A673 (cell line): ENCODE measurements at regions not wholly inside any gene's neighbourhood (a gene's known extent, or its start where the extent isn't known, plus 50 kb on each side); places are given as distances from the start of the nearest gene placed in this dataset.

Experiments
- BruUV-seq: library from RNA; stranded (reverse); fragments of 400-500 nt; replicated peaks from 2 replicates; lab custom pipeline; 2021; lab: Mats Ljungman, UMichigan
- CTCF ChIA-PET: fragments of 300-600 bp; sonication (Branson Sonifier 250); formaldehyde crosslinking; loops from one replicate; lab custom pipeline; 2022; ENCODE audit warnings: antibody characterized with exemption; lab: Charles Lee
- POLR2A ChIA-PET: fragments of 300-600 bp; sonication (Branson Sonifier 250); formaldehyde crosslinking; loops from one replicate; lab custom pipeline; 2022; ENCODE audit warnings: antibody characterized with exemption; ENCODE audit not compliant: low non-redundant PET; lab: Charles Lee
- DNase-seq: peaks from one replicate; pipeline ENCODE4 v3.0.0-alpha.2; 2015; ENCODE audit warnings: low spot score
- H3K27ac ChIP-seq: fragments of 200-600 bp; sonication (generic); 2 replicates; pipeline ENCODE4 v1.5.1; 2016; ENCODE audit warnings: mixed run types, low read depth, mild to moderate bottlenecking, mixed read lengths, antibody characterized with exemption, low read length; ENCODE audit not compliant: poor library complexity, severe bottlenecking
- H3K27me3 ChIP-seq: fragments of 200-600 bp; sonication (generic); replicated peaks from 2 replicates; pipeline ENCODE4 v1.6.1; 2017; ENCODE audit warnings: mixed run types, low read depth, mild to moderate bottlenecking, mixed read lengths, antibody characterized with exemption, low read length; ENCODE audit not compliant: insufficient read depth, poor library complexity
- H3K36me3 ChIP-seq: fragments of 200-600 bp; sonication (generic); 2 replicates; pipeline ENCODE4 v1.6.1; 2016; ENCODE audit warnings: mixed run types, mild to moderate bottlenecking, mixed read lengths, antibody characterized with exemption, low read length; ENCODE audit not compliant: insufficient read depth, poor library complexity, severe bottlenecking
- H3K4me1 ChIP-seq: fragments of 200-600 bp; sonication (generic); 2 replicates; pipeline ENCODE4 v1.6.1; 2017; ENCODE audit warnings: mixed run types, mild to moderate bottlenecking, mixed read lengths, antibody characterized with exemption, low read length; ENCODE audit not compliant: insufficient read depth, poor library complexity, severe bottlenecking
- H3K4me3 ChIP-seq: fragments of 200-600 bp; sonication (generic); 2 replicates; pipeline ENCODE4 v1.5.1; 2016; ENCODE audit warnings: low read depth, mixed run types, mild to moderate bottlenecking, mixed read lengths, low read length; ENCODE audit not compliant: poor library complexity, severe bottlenecking
- H3K9me3 ChIP-seq: fragments of 200-600 bp; sonication (generic); 2 replicates; pipeline ENCODE4 v1.6.1; 2016; ENCODE audit warnings: mixed run types, low read depth, mild to moderate bottlenecking, mixed read lengths, antibody characterized with exemption, low read length; ENCODE audit not compliant: poor library complexity, severe bottlenecking
- EZH2 ChIP-seq: fragments of 200-600 bp; sonication (generic); IDR thresholded peaks from 2 replicates; pipeline ENCODE4 v1.6.1; 2017; ENCODE audit warnings: borderline replicate concordance, low read depth, mild to moderate bottlenecking, mixed read lengths, antibody characterized with exemption, low read length; ENCODE audit not compliant: poor library complexity, severe bottlenecking
- intact Hi-C: fragments of 100-400 bp; cut with micrococcal nuclease; formaldehyde crosslinking; loops from one replicate; pipeline ENCODE4 v1.10.0; 2022; ENCODE audit not compliant: unreplicated experiment
- TF ChIP-seq, protein P1 (sequence below): fragments of 300-800, 200-600 bp; sonication (generic); conservative IDR thresholded peaks from 2 replicates; pipeline ENCODE4 v1.5.1; 2017; ENCODE audit warnings: low read depth, mild to moderate bottlenecking, antibody characterized with exemption, low read length, moderate library complexity, mixed read lengths

DNA sequence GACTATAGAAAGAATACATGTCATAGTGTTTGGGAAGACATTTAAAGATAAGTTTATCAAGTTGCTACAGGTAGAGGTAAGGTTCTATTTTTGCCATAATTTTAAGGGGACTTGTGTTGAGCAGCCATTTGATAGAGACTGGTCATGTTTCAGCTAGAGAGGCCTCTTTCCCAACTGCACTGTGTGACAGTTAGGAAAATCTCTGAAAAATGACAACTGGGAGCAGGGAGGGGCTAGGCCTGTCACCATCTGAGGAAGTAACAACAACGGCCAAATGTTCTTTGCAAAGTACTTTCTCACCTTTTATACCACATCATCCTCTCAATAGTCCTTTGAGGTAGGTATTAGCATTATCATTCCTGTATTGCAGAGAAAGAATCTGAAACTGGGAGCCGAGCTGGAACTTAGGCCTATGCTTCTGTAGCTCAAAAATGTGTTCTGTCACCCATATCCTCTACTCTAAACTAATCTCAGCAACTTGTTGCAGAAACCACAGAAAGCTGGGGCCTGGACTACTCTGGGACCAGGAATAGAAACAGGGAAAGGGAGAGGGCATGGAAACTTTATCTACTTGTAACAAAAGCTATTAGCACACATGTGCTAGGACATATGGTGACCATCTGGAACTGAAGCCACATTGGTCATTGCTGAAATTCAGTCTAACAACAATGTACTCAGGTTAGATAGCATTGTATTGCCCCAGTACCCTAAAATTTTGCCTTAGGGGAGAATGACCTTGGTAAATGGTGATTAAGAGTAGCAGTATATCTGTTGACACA is 198.9 kb downstream of the MID1IP1 start:
- no TSS peak for BruUV-seq
- ChIA-PET CTCF (no interaction called here), POLR2A (no interaction called here)
- Histone ChIP-seq H3K9me3 (no peaks in the 10 kb centered on the region), H3K27me3 (no peaks in the 10 kb centered on the region), H3K4me3 (no peak overlapping the region), H3K27ac (no peak overlapping the region), H3K36me3 (no peaks in the 10 kb centered on the region), H3K4me1 (no peaks in the 10 kb centered on the region)
- DNase-seq, result no peak
- intact Hi-C loops, result no loop called here
- TF ChIP-seq, protein P1, sequence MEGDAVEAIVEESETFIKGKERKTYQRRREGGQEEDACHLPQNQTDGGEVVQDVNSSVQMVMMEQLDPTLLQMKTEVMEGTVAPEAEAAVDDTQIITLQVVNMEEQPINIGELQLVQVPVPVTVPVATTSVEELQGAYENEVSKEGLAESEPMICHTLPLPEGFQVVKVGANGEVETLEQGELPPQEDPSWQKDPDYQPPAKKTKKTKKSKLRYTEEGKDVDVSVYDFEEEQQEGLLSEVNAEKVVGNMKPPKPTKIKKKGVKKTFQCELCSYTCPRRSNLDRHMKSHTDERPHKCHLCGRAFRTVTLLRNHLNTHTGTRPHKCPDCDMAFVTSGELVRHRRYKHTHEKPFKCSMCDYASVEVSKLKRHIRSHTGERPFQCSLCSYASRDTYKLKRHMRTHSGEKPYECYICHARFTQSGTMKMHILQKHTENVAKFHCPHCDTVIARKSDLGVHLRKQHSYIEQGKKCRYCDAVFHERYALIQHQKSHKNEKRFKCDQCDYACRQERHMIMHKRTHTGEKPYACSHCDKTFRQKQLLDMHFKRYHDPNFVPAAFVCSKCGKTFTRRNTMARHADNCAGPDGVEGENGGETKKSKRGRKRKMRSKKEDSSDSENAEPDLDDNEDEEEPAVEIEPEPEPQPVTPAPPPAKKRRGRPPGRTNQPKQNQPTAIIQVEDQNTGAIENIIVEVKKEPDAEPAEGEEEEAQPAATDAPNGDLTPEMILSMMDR, result no peak
- no peak for TF ChIP-seq EZH2

DNA sequence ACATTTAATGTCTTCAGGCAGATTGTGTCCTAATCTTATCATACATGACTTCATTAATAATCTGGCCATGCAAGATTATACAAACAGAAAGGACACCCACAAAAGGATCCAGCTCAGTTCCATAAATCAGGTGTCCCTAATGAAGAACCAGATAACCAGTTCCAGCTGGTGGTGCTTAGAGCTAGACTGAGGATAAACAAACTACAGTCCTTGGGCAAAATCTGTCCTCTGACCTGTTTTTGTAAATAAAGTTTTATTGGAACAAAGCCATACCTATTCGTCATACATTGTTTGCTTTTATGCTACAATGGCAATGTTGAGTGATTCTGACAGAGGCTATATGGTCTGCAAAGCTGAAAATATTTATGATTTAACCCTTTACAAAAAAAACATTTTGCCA is 199.5 kb downstream of the MID1IP1 start:
- Histone ChIP-seq H3K9me3 (no peaks in the 10 kb centered on the region), H3K4me1 (no peaks in the 10 kb centered on the region), H3K27ac (no peak overlapping the region), H3K4me3 (no peak overlapping the region), H3K36me3 (no peaks in the 10 kb centered on the region), H3K27me3 (no peaks in the 10 kb centered on the region)
- TF ChIP-seq EZH2, result no peak
- TF ChIP-seq, protein P1, result no peak
- CTCF ChIA-PET, result no interaction called here
- DNase-seq, result no peak
- BruUV-seq, result no TSS peak
- intact Hi-C loops, result no loop called here
- POLR2A ChIA-PET, result no interaction called here

DNA sequence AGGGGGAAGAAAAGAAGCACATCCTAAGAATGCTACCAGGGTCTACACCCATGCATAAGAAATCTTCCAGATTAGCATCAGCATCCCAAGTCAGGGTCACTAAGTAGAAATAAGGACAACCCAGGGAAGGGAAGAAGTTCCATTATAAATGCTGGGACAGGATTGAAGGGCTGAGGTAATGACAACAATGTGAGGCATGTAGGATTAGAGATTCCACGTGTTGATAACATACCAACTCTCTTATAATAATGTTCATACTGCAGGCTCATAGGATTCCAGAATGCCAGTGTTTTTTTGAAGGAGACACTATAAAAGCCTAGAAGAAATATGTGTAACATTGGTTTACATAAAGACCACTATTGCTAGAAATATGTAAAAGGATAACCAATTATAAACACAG is 201.2 kb downstream of the MID1IP1 start:
- no peaks in the 10 kb centered on the region for H3K9me3 ChIP-seq
- DNase-seq, result no peak
- TF ChIP-seq, protein P1, result no peak
- TF ChIP-seq EZH2, result no peak
- H3K27ac ChIP-seq, result no peak overlapping the region
- intact Hi-C loops, result no loop called here
- POLR2A ChIA-PET, result no interaction called here
- no peak overlapping the region for H3K4me3 ChIP-seq
- BruUV-seq, result no TSS peak
- CTCF ChIA-PET, result no interaction called here
- H3K4me1 ChIP-seq, result no peaks in the 10 kb centered on the region
- H3K27me3 ChIP-seq, result no peaks in the 10 kb centered on the region
- H3K36me3 ChIP-seq, result no peaks in the 10 kb centered on the region
